ENCODE measurements at regions not wholly inside any gene's neighbourhood (a gene's known extent, or its start where the extent isn't known, plus 50 kb on each side); places are given as distances from the start of the nearest gene placed in this dataset.
"Not testable (repeated sequence)": the region's sequence is repeated elsewhere in the genome, so short reads cannot be mapped to it uniquely, and the experiment has no call there.

GRCh38 chr7:47052541-47053208 lies 529.2 kb downstream of the TNS3 start:
- not testable (repeated sequence) for TF ChIP-seq POLR2A (IDR thresholded peaks at IDR 0.05)
- TF ChIP-seq, protein P1, sequence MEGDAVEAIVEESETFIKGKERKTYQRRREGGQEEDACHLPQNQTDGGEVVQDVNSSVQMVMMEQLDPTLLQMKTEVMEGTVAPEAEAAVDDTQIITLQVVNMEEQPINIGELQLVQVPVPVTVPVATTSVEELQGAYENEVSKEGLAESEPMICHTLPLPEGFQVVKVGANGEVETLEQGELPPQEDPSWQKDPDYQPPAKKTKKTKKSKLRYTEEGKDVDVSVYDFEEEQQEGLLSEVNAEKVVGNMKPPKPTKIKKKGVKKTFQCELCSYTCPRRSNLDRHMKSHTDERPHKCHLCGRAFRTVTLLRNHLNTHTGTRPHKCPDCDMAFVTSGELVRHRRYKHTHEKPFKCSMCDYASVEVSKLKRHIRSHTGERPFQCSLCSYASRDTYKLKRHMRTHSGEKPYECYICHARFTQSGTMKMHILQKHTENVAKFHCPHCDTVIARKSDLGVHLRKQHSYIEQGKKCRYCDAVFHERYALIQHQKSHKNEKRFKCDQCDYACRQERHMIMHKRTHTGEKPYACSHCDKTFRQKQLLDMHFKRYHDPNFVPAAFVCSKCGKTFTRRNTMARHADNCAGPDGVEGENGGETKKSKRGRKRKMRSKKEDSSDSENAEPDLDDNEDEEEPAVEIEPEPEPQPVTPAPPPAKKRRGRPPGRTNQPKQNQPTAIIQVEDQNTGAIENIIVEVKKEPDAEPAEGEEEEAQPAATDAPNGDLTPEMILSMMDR (IDR thresholded peaks at IDR 0.05) = not testable (repeated sequence)

Measured in adrenal gland (tissue), 5 donors.